HG02623 (cell line): ENCODE measurements at regions not wholly inside any gene's neighbourhood (a gene's known extent, or its start where the extent isn't known, plus 50 kb on each side); places are given as distances from the start of the nearest gene placed in this dataset.
A peak's percentile ranks its signal among the peaks of the same experiment; 100 is the strongest.
"Not testable (repeated sequence)": the region's sequence is repeated elsewhere in the genome, so short reads cannot be mapped to it uniquely, and the experiment has no call there.

Experiments
- ATAC-seq: cut with Tn5 transposase; IDR thresholded peaks from one replicate; pipeline ENCODE4 v1.9.1; 2021; ENCODE audit warnings: moderate library complexity; ENCODE audit not compliant: unreplicated experiment

- ATAC-seq = no peak
Observed at GRCh38 chr4:123667496-123667895, 270.9 kb downstream of the SPRY1 start.

GRCh38 chr4:123667991-123668390 is 271.4 kb downstream of the SPRY1 start:
- ATAC-seq = no peak

GRCh38 chr4:123671636-123672404 is 275.2 kb downstream of the SPRY1 start:
- ATAC-seq = peak; percentile 98

GRCh38 chr4:123672987-123673386 is 276.4 kb downstream of the SPRY1 start:
- no peak for ATAC-seq

- no peak for ATAC-seq
Observed at GRCh38 chr4:123673971-123674370, 277.4 kb downstream of the SPRY1 start.

GRCh38 chr4:123674762-123675465 is 278.3 kb downstream of the SPRY1 start:
- ATAC-seq = no peak

- ATAC-seq = no peak
Observed at GRCh38 chr4:123675567-123675966, 279.0 kb downstream of the SPRY1 start.

GRCh38 chr4:123676071-123676889 is 279.7 kb downstream of the SPRY1 start:
- no peak for ATAC-seq

GRCh38 chr4:123676890-123677229 is 280.3 kb downstream of the SPRY1 start:
- ATAC-seq = no peak

GRCh38 chr4:123682931-123683330 is 286.3 kb downstream of the SPRY1 start:
- ATAC-seq = no peak

- not testable (repeated sequence) for ATAC-seq
Observed at GRCh38 chr4:123684937-123685336, 288.3 kb downstream of the SPRY1 start.

GRCh38 chr4:123695531-123695930 is 298.9 kb downstream of the SPRY1 start:
- ATAC-seq = not testable (repeated sequence)

- ATAC-seq = no peak
Observed at GRCh38 chr4:123696687-123697086, 300.1 kb downstream of the SPRY1 start.

GRCh38 chr4:123698556-123698955 is 302.0 kb downstream of the SPRY1 start:
- no peak for ATAC-seq

- no peak for ATAC-seq
Observed at GRCh38 chr4:123699880-123700771, 303.5 kb downstream of the SPRY1 start.

- no peak for ATAC-seq
Observed at GRCh38 chr4:123701131-123701575, 304.6 kb downstream of the SPRY1 start.

GRCh38 chr4:123705419-123705818 is 308.8 kb downstream of the SPRY1 start:
- ATAC-seq = no peak

- no peak for ATAC-seq
Observed at GRCh38 chr4:123706973-123707372, 310.4 kb downstream of the SPRY1 start.

- ATAC-seq = no peak
Observed at GRCh38 chr4:123708902-123709301, 312.3 kb downstream of the SPRY1 start.

- no peak for ATAC-seq
Observed at GRCh38 chr4:123709336-123709735, 312.7 kb downstream of the SPRY1 start.

- no peak for ATAC-seq
Observed at GRCh38 chr4:123731035-123731434, 334.4 kb downstream of the SPRY1 start.
